ENCODE measurements at regions not wholly inside any gene's neighbourhood (a gene's known extent, or its start where the extent isn't known, plus 50 kb on each side); places are given as distances from the start of the nearest gene placed in this dataset.

- no peak for DNase-seq
Observed at GRCh38 chr20:11053310-11053709, 379.5 kb upstream of the JAG1 start.

GRCh38 chr20:11054266-11054993, 380.6 kb upstream of the JAG1 start:
- no peak for DNase-seq

GRCh38 chr20:11056414-11056813, 382.6 kb upstream of the JAG1 start:
- no peak for DNase-seq

- no peak for DNase-seq
Observed at GRCh38 chr20:11057624-11058023, 383.8 kb upstream of the JAG1 start.

GRCh38 chr20:11059659-11060058, 385.9 kb upstream of the JAG1 start:
- no peak for DNase-seq

- DNase-seq, result no peak
Observed at GRCh38 chr20:11060423-11061185, 386.8 kb upstream of the JAG1 start.

GRCh38 chr20:11063444-11063843, 389.6 kb upstream of the JAG1 start:
- DNase-seq, result no peak

GRCh38 chr20:11064946-11065345, 391.1 kb upstream of the JAG1 start:
- no peak for DNase-seq

GRCh38 chr20:11067359-11067758, 393.6 kb upstream of the JAG1 start:
- no peak for DNase-seq

- no peak for DNase-seq
Observed at GRCh38 chr20:11072982-11073381, 399.2 kb upstream of the JAG1 start.

GRCh38 chr20:11076434-11077105, 402.8 kb upstream of the JAG1 start:
- DNase-seq, result no peak

- no peak for DNase-seq
Observed at GRCh38 chr20:11077226-11077625, 403.4 kb upstream of the JAG1 start.

- DNase-seq, result no peak
Observed at GRCh38 chr20:11080010-11080409, 406.2 kb upstream of the JAG1 start.

GRCh38 chr20:11080781-11081377, 407.1 kb upstream of the JAG1 start:
- no peak for DNase-seq

GRCh38 chr20:11083841-11084240, 410.0 kb upstream of the JAG1 start:
- no peak for DNase-seq

- DNase-seq, result no peak
Observed at GRCh38 chr20:11084508-11084907, 410.7 kb upstream of the JAG1 start.

GRCh38 chr20:11086970-11087369, 413.2 kb upstream of the JAG1 start:
- DNase-seq, result no peak

- no peak for DNase-seq
Observed at GRCh38 chr20:11090751-11091150, 417.0 kb upstream of the JAG1 start.

- no peak for DNase-seq
Observed at GRCh38 chr20:11091511-11091910, 417.7 kb upstream of the JAG1 start.

- DNase-seq, result no peak
Observed at GRCh38 chr20:11092151-11092550, 418.4 kb upstream of the JAG1 start.

- no peak for DNase-seq
Observed at GRCh38 chr20:11094196-11094595, 420.4 kb upstream of the JAG1 start.

- no peak for DNase-seq
Observed at GRCh38 chr20:11094711-11095110, 420.9 kb upstream of the JAG1 start.

GRCh38 chr20:11098888-11099287, 425.1 kb upstream of the JAG1 start:
- DNase-seq, result no peak

- DNase-seq, result no peak
Observed at GRCh38 chr20:11101243-11101642, 427.4 kb upstream of the JAG1 start.
